SK-N-SH (cell line): ENCODE measurements at regions not wholly inside any gene's neighbourhood (a gene's known extent, or its start where the extent isn't known, plus 50 kb on each side); places are given as distances from the start of the nearest gene placed in this dataset.

Experiments
- EP300 ChIP-seq, 2 experiments: IDR thresholded peaks; 2 replicates each; pipeline versions ENCODE4 v1.4.0 to v1.6.1; 2012; ENCODE audit warnings: borderline replicate concordance in 1 of 2, low read depth in 1 of 2, low read length in 1 of 2
- GATA2 ChIP-seq: sonication (generic); formaldehyde crosslinking; IDR thresholded peaks from 2 replicates; pipeline ENCODE4 v1.5.0; 2020; ENCODE audit warnings: mild to moderate bottlenecking, missing genetic modification reagents
- IRF3 ChIP-seq: fragments of 150-350 bp; IDR thresholded peaks from 2 replicates; pipeline ENCODE4 v1.6.1; 2016; ENCODE audit warnings: mild to moderate bottlenecking, low read depth, low read length
- JUND ChIP-seq: IDR thresholded peaks from 2 replicates; pipeline ENCODE4 v1.4.0; 2012
- MAX ChIP-seq: IDR thresholded peaks from 2 replicates; pipeline ENCODE4 v1.4.0; 2012; ENCODE audit warnings: low read depth
- NRF1 ChIP-seq: IDR thresholded peaks from 2 replicates; pipeline ENCODE4 v1.6.1; 2012; ENCODE audit warnings: low read depth, mild to moderate bottlenecking, low read length
- POLR2AphosphoS5 ChIP-seq: IDR thresholded peaks from 2 replicates; pipeline ENCODE4 v1.6.1; 2012; ENCODE audit warnings: low read depth, low read length
- RXRA ChIP-seq: IDR thresholded peaks from 2 replicates; pipeline ENCODE4 v1.4.0; 2012; ENCODE audit warnings: low read depth, mild to moderate bottlenecking, borderline replicate concordance
- SIN3A ChIP-seq: IDR thresholded peaks from 2 replicates; pipeline ENCODE4 v1.6.1; 2012; ENCODE audit warnings: low read depth, mild to moderate bottlenecking, low read length, moderate library complexity, borderline replicate concordance
- SMC3 ChIP-seq: IDR thresholded peaks from 2 replicates; pipeline ENCODE4 v1.6.1; 2012; ENCODE audit warnings: low read depth, low read length, improper control_type of control experiment

GRCh38 chr3:64368257-64369020 is 143.2 kb upstream of the PRICKLE2 start:
- TF ChIP-seq JUND (no peak), GATA2 (CRISPR knock-in tag) (no peak), POLR2AphosphoS5 (no peak), NRF1 (no peak), EP300 (IDR thresholded peaks at IDR 0.05; ENCODE audit: borderline replicate concordance in 1 of 2, low read depth in 1 of 2, low read length in 1 of 2) (no peak), MAX (no peak), SIN3A (no peak), IRF3 (no peak), SMC3 (no peak), RXRA (no peak)
